ENCODE measurements at regions not wholly inside any gene's neighbourhood (a gene's known extent, or its start where the extent isn't known, plus 50 kb on each side); places are given as distances from the start of the nearest gene placed in this dataset.

GRCh38 chr12:127963933-127964332 lies 303.0 kb upstream of the TMEM132C start:
- no peaks in the 10 kb centered on the region for H3K4me1 ChIP-seq (replicated peaks in 1 of 4; ENCODE audit: control insufficient read depth in 3 of 4, insufficient read depth in 4 of 4, low read length in 3 of 4)
- H3K4ac ChIP-seq (replicated peaks; ENCODE audit: insufficient read length, low read depth, low read length): no peak overlapping the region
- no peak overlapping the region for H3K56ac ChIP-seq (replicated peaks; ENCODE audit: insufficient read length, low read depth, low read length)
- no peaks in the 10 kb centered on the region for H3K27me3 ChIP-seq (replicated peaks in 1 of 4; ENCODE audit: control insufficient read depth in 3 of 4, extremely low read depth in 1 of 4, insufficient read depth in 3 of 4, low read length in 3 of 4)
- no peak overlapping the region for H2BK15ac ChIP-seq (ENCODE audit: low read length)
- no peak overlapping the region for H4K91ac ChIP-seq (replicated peaks; ENCODE audit: insufficient read length, low read length)
- CTCF ChIA-PET (ENCODE audit: partially characterized antibody): interaction anchor here (1.3 to 1.5 kb wide), 2 partner anchors 23 to 110 kb away, joined by 3 to 5 read pairs; no protein-coding TSS in a partner anchor
- H3K23me2 ChIP-seq (ENCODE audit: low read depth, low read length): no peaks in the 10 kb centered on the region
- H3K14ac ChIP-seq (ENCODE audit: insufficient read length): no peak overlapping the region
- no peaks in the 10 kb centered on the region for H4K20me1 ChIP-seq (replicated peaks in 1 of 2; ENCODE audit: control insufficient read depth in 1 of 2, insufficient read depth in 2 of 2, low read length in 2 of 2)
- no peak overlapping the region for H2BK20ac ChIP-seq (ENCODE audit: low read length)
- H3K4me2 ChIP-seq (ENCODE audit: insufficient read depth in 1 of 2, low read depth in 2 of 2, low read length in 2 of 2): no peak overlapping the region
- no peak overlapping the region for H3K18ac ChIP-seq (ENCODE audit: extremely low read depth, low read length)
- no peak overlapping the region for H2AK5ac ChIP-seq (ENCODE audit: low read depth, low read length)
- no peak overlapping the region for H2BK5ac ChIP-seq (ENCODE audit: low read depth, low read length)
- no peak overlapping the region for H4K5ac ChIP-seq (ENCODE audit: insufficient read length, low read depth, low read length)
- no peak overlapping the region for H3K23ac ChIP-seq (ENCODE audit: insufficient read length)
- H2BK12ac ChIP-seq (ENCODE audit: low read depth, low read length): no peak overlapping the region
- no peaks in the 10 kb centered on the region for H3K79me1 ChIP-seq (ENCODE audit: low read depth, low read length)
- peaks cover 7 to 10% of the 10 kb centered on the region in 2 experiments; a peak in 3 of 4 replicates for H3K9me3 ChIP-seq (ENCODE audit: insufficient read depth in 2 of 2, low read depth in 1 of 2, low read length in 1 of 2)
- H3K4me3 ChIP-seq (ENCODE audit: extremely low read depth in 1 of 4, insufficient read depth in 2 of 4, low read depth in 3 of 4, low read length in 4 of 4): no peak overlapping the region
- FAIRE-seq (no peak), DNase-seq (ENCODE audit: low read depth in 1 of 2, low spot score in 2 of 2) (no peak)
- POLR2A ChIA-PET (ENCODE audit: partially characterized antibody): no interaction called here
- H3K36me3 ChIP-seq (ENCODE audit: control insufficient read depth in 2 of 4, insufficient read depth in 4 of 4, low read length in 3 of 4): no peaks in the 10 kb centered on the region
- 95% methylated on average over 2 of the region's 2 CpGs; no CpG with 5 or more reads in 1 of the 2 experiments for WGBS, 2 experiments (ENCODE audit: extremely low coverage in 1 of 2, insufficient coverage in 1 of 2, insufficient read length in 1 of 2, insufficient replicate concordance in 2 of 2, low coverage in 1 of 2, low lambda C conversion rate in 2 of 2, missing lambda C conversion rate in 1 of 2)
- no peak overlapping the region for H3K9ac ChIP-seq (replicated peaks in 1 of 4; ENCODE audit: extremely low read depth in 1 of 4, low read depth in 3 of 4, low read length in 3 of 4)
- no peaks in the 10 kb centered on the region for H3K79me2 ChIP-seq (ENCODE audit: control insufficient read depth in 1 of 2, insufficient read depth in 2 of 2, low read length in 2 of 2)
- no peak overlapping the region for H4K8ac ChIP-seq (ENCODE audit: extremely low read depth, insufficient read depth, low read length)
- no peak overlapping the region for H3K27ac ChIP-seq (ENCODE audit: low read depth, low read length)
- no peak overlapping the region for H2AFZ ChIP-seq (ENCODE audit: low read length)
- no peak overlapping the region for H2BK120ac ChIP-seq (replicated peaks; ENCODE audit: low read depth, low read length)
- TF ChIP-seq MAFK (IDR thresholded peaks at IDR 0.05; ENCODE audit: low read depth, low read length) (no peak), RFX5 (IDR thresholded peaks at IDR 0.05; ENCODE audit: borderline replicate concordance, low read depth, low read length) (no peak), GABPA (IDR thresholded peaks at IDR 0.05; ENCODE audit: borderline replicate concordance, insufficient read depth, low read length) (no peak)
